HG03460 (cell line): ENCODE measurements at regions not wholly inside any gene's neighbourhood (a gene's known extent, or its start where the extent isn't known, plus 50 kb on each side); places are given as distances from the start of the nearest gene placed in this dataset.
"Not testable (repeated sequence)": the region's sequence is repeated elsewhere in the genome, so short reads cannot be mapped to it uniquely, and the experiment has no call there.

Experiments used
- ATAC-seq: cut with Tn5 transposase; IDR thresholded peaks from one replicate; pipeline ENCODE4 v1.9.1; 2021; ENCODE audit not compliant: unreplicated experiment

DNA sequence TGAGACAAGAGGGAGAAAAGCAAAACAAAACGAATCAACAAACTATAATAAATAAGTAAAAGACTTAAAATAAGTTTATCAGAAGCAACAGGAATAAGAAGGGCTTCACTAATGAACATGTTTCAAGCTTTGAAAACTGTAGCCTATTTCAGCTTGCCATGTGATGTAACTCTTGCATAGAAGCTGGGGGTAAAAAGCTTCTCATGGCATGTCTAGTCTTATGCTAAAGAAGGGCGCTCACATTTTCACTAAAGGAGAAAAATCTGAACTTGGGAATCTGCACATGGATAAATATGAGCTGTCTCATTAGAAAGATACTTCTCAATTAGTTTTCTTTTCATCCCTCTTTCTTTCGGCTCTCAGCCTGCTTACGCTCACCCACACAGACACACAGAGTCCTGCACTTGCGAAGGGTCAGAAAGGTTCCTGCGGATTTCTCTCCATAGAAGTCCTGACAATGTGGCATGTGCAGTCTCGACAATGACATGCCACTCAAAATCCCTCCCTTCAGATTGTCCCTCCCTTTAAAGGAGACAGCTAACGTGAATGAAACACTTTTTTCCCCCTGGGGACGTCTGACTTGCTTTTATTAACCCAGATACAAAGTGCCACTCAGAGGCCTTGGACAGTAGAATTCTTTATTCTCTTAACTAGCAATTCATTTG is 568.9 kb upstream of the NR2F2 start:
- no peak for ATAC-seq

DNA sequence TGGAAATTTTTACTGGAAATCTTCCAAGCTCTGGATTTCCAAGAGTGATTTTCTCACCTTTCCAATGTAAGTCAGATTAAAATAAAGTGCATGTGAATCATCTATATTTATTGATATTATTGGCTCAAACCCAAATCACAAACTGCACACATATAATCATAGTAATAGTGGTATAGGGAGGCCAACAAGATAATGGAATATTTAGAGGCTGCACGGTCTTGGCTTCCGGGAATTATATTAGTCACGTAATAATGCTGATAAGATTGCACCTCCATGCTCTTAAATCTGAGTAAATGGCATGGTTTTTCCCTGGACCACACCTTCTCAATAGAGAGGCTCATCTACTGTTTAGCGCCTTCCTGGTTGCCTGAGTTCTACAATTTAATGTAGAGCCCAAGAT is 567.1 kb upstream of the NR2F2 start:
- ATAC-seq: no peak

DNA sequence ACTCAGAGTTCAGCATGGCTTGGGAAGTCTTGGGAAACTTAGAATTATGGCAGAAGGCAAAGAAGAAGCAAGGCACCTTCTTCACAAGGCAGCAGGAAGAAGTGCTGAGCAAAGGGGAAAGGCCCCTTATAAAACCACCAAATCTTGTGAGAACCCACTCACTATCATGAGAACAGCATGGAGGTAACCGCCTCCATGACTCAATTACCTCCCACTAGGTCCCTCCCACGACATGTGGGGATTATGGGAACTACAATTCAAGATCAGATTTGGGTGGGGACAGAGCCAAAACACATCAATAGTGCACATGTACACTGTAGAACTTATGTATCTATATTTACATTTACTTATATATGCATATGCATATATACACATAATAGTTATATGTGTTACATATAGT is 565.3 kb upstream of the NR2F2 start:
- no peak for ATAC-seq

DNA sequence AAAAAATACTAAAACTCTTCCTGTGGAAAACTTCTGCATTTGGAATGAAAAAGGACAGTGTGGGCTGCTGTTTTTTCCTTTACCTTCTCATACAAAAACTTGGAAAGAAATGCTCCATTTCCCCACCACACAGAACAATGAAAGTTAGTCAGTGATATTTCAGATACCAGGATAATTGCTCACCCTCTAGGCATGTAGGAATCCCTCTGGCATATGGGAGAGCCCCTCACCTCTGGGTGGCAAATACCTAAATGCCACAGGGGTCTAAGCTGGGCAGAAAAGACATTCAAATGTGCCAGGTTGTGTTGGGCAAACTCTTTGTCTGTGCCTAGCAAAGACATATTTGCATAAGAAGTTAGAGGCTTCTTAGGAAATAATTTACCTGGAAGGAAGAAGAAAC is 560.3 kb upstream of the NR2F2 start:
- no peak for ATAC-seq

DNA sequence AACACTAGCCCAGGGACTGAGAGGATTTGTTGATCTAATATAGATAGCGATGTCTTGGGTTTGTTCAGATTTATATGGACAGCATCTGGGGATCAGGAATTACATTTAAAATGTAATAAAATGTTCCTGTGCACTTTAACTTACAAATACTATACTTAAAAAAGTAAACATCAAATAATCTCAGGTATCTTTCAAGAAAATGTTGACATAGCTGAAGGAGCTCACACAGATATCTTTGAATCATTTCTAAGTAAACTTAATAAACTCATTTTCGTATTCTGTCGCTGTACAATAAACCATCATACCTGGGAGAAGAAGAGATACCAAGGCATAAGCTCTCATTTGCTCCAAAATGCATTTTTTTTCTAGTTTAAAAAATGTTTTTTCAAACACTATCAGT is 557.5 kb upstream of the NR2F2 start:
- ATAC-seq: no peak

DNA sequence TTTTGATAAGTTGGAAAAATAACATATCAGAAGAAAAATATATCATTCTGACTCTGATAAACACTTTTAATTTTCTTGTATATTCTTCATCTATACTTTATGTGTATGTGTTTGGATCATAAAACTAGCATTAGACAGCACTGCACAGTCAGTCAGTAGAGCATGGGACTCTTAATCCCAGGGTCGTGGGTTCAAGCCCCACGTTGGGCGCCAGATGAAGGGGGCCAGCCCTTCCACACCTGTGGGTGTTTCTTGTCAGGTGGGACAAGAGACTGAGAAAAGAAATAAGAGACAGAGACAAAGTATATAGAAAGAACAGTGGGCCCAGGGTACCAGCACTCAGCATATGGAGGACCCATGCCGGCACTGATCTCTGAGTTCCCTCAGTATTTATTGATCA is 546.0 kb upstream of the NR2F2 start:
- no peak for ATAC-seq

DNA sequence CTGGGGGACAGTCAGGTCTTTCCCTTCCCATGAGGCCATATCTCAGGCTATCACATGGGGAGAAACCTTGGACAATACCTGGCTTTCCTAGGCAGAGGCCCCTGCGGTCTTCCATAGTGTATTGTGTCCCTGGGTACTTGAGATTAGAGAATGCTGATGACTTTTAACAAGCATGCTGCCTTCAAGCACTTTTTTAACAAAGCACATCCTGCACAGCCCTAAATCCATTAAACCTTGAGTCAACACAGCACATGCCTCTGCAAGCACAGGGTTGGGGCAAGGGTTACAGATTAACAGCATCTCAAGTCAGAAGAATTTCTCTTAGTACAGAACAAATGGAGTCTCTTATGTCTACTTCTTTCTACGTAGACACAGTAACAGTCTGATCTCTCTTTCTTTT is 545.2 kb upstream of the NR2F2 start:
- ATAC-seq: not testable (repeated sequence)

DNA sequence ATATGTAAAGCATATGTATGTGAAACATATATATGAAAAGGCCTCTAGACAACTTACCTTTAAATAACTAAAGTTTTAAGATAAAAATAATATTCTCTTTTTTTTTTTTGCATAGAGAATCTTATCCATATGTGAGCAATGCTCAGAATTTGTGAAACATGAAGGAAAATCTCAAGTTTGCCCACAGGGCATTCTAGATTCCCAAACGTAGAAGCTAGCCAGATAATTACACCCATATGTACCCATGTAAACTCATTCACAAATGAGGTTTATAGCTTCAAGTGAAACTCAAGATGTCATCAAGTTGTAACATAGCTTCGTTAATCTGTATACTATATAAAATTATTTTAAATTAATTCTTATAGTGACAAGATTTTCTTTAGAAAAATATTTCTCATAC is 537.3 kb upstream of the NR2F2 start:
- ATAC-seq: no peak

DNA sequence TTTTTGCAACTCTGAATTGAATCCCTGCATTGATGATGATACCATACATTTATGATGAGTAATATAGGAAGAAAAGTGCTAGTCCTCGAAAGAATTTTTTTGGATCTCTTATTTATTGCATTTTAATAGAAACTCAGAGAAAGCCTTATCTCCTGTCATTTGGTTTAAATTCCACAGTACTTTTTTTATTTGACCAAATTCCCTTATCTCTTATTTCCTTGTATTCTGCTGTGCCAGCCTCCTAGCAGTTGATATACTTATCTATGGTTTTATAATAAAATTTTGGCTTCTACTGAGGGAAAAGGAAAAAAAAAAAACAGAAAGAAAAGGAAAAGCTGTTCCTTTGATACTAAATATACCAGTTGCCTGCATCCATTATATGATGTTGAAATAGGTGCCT is 535.1 kb upstream of the NR2F2 start:
- no peak for ATAC-seq

DNA sequence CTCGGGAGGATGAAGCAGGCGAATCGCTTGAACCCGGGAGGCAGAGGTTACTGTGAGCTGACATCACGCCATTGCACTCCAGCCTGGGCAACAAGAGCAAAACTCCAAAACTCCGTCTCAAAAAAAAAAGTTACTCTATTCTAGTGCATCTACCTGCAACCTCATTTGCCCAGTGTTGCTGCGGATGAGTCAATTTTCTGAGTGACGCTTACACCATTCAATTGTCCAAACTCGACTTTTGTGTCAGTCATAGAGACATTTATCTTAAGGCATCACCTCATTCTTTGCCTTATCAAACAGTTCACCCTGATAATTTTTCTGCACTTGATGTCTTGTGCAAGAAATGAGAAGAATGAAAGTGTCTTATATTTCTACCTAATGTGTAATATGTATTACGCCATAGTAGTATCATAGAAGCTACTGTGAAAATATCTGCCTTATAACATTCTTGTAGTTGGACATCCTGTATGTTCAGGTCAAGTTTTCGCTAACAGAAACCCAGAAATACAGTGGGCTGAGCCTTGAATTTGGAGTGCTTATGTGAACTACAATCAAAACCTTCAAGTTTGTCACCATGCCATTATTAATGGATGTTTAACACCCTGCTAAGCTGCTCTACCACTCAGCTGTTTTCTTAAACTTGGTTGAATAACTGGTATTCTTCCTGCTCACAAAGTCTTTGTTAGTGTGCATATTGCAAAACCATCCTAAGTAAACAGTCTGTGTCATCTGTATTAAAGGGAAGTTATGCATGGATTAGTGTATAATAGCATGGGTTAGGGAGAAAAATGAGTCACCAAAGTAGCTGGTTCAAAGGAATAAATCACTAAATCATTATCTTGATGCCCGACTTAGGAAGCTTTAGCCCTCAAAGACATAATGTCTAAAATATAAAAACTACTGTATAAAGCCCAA is 531.0 kb upstream of the NR2F2 start:
- ATAC-seq: no peak

DNA sequence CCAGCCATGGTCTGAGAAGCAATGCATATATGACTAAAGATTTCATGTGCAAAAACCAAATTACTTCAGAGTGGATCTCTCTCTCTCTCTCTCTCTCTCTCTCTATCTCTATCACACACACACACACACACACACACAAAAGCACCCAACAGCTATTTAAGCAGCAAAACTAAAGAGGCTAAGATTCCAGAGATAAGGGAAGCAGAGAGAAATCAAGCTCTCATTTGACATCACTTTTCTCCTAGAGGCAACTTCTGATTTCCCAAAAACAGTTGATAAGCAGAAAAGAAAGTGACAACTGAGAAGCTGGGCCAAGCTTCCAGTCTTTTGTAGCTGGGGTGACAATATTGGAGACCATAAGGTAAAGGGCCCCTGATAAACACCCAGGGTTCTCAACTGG is 526.0 kb upstream of the NR2F2 start:
- ATAC-seq: no peak

DNA sequence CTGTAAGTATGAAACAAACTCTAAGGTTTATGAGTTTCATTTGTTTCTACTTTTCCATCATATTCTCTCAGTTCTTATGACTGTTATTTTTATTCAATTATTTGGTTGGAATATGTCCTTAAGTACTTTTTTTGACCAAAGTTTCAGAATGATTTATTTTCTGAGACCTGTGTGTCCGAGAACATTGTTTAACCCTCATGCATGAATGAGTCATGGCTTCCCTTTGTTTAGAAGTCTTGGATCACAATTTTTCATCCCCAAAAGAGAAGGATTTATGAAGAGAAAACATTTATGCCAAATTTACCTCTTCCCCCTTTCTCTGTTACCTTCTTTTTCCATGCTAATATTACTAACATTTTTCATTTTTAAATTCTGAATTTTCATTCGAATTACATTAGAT is 518.0 kb upstream of the NR2F2 start:
- no peak for ATAC-seq

DNA sequence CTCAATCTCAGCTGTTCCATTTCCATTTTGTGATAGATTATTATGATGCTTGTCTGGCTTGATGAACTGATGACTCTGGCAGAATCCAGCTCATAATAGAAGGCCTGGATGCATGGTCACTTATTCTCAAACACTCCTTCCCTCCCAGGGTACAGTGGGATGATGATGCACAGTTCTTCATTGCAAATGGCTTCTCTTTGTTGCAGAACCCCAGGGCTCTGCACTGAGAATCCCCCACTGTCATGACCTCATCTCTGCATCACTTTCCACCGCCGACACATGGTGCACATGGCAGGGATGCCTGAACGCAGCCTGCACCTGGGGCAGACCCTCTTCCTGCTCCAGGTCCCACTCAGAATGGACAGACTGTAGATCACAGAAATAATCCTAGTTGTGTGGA is 515.6 kb upstream of the NR2F2 start:
- ATAC-seq: no peak

DNA sequence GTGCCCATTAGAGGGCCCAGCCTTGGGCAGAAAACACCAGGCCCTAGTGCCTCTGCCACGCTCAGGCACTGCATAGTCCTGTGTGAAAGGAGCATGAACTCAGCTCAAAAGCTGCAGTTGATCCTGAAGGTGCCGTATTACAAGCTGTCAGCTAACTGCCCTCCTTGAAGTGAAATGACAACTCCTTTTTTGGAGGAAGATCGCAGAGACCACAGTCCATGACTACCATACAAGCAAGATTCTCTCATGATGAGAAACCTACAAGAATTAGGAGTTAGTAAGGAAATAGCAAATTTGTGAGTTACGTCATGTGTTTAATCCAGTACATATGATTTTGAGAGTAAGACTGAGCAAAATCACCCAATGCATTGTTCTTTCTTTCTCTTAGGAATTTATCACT is 513.9 kb upstream of the NR2F2 start:
- ATAC-seq: no peak

DNA sequence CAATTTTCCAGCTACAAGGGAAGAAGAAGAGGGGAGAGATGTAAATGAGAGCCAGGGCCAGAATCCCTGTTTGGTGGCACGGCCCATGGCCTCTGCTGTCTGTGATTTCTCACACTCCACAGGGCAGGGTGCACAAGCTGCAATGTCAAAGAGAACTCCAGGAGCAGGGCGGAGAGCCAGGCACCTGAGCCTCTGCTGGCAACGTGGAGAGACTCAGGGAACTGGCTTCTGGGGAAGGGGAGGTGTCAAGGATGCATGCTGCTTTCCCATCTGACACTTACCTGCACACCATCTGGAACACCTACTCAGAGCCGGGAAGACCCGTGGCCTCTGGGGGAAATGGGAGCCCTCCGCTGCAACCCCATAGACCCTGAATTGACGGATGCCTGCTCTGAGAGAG is 507.5 kb upstream of the NR2F2 start:
- no peak for ATAC-seq

DNA sequence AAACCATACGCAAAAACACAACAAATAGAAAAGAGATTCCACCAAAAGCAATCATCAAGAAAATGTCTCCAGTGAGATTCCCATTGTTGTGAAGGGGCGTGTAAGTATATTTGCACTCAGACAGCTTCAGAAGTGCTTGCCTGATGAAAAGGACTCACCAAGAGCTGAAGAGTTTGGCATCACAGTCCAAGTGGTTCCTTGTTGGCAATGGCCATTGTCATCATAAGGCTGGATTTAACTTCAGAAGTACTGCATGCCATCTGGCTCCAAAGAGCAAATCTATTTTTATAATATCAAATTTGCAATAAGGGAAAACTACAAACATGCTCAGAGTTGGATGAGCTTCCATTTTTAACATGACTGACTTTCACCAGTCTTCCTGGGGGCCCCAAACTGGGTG is 505.3 kb upstream of the NR2F2 start:
- ATAC-seq: no peak

DNA sequence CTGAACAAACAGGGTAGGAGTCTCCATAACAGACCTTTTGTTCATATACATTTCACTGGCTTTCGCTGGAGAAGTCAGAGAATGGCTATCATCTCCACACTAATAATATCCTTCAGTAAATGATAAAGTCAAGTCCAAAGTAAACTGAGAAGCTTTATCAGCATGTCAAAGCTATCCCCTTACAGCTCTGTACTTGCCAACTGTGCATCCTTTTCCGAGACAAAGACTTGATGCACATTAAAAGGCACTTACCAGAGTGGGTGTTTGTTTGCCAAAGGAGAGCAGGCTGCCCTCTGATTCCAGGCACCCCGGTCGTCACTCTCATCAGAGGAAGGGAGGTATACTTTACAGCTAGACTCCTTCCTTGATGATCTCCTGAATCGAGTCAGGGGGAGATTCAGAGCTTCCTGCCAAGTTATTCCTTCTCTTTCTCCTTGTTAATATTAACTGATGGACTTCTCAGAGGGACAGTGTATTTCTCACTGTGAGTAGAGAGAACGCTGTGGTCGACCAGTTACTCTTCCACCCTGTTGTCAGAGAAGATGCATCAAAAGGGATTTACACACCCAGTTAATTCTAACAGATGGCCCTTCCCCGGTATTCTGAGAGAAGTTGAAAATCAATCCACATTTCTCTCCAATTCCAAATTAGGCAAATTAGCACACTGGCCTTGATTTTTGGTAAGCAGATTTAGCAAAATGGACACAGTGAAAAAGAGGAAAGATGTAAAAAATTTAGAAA is 504.7 kb upstream of the NR2F2 start:
- no peak for ATAC-seq

DNA sequence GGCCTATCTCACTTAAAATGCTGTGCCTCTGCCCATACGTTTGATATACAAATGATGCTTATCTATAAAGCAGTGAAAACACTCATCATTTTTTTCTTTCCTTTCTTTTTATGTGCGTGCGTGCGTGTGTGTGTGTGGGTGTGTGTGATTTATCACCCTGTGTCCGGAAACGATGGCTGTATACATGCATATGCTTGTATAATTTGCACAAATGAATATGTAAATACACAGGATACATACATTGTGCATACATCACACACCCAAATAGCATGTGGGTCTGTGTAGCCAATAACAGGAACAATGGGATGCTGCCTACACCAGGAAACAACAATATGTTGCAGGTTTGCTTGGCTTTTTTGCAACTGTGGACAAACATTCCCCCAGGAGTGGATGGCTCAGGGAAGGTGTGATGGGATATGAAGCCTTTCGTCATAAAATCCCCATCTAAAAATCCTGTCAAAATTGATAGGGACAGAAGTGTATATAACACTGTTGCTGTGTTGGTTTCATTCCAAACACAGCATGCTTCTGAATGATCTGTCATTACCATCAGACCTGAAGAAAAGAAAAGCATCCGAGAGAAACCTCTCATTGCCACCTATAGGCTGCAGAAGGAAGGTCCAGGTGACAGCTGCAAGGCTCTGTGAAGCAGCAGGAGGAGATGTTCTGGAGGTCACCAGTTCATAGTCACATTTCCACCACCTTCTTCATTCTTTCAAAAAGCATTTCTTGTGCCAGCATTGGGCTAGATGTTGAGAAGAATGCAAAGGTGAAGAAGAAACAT is 503.9 kb upstream of the NR2F2 start:
- peak; percentile 49 for ATAC-seq

DNA sequence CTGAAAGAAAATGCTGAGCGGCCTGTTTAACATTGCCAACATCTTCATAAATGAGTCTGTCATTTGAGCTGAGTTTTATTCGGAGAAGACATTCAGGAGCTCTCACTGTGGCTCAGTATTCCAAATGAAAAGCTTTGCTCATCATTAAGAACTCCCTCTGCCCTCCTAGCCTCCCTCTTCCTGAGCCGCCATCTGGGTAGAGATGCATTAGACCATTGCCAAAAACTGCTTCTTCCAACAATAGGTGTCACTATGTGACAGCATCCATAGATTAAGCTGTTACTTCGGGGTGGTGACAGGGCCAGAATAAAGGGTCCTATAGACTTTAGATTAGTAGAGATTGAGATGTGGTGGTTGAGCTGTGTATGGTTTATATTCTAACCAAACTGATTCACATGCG is 501.4 kb upstream of the NR2F2 start:
- ATAC-seq: no peak

DNA sequence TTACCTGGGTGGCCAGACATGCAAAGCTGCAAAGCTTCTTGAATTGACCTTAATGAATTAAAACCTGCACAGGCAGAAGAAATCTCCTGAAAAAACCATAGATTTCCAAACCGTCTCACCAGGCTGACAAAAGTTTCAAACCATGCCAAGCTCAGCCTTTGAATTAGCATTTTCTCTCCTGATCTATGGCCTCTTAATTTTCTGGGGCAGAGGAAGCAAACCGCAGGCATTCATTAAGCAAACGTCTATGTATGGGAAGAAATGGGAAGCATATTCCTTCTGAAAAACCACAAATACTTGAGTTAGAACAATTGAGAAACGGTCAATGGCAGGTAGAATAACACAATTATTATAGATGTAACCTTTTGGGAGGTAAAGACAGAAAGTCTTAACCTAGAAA is 500.2 kb upstream of the NR2F2 start:
- ATAC-seq: no peak

DNA sequence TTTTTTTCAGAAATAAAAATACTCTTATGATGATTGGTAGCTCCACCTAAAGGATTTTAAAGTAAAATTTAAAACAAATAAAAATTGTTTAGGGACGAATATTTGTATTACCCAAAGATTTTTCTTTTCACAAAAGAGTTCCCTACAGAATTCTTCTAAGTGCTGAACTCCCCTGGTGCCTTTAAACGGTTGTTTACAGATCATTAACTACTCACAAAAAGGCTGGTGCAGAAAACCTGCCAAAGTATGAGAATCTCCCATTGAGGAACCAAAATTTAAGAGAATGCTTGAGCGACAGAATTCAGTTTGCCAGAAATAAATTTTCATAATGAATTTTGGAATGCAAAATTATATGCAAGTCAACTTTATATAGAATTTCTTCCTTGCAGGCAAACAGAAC is 497.8 kb upstream of the NR2F2 start:
- no peak for ATAC-seq
